Right lobe of liver (tissue), 6 donors: ENCODE measurements at regions not wholly inside any gene's neighbourhood (a gene's known extent, or its start where the extent isn't known, plus 50 kb on each side); places are given as distances from the start of the nearest gene placed in this dataset.

ENCODE experiments used
- ATAC-seq, 4 donors: fragments of 200-7000 bp; cut with Tn5 transposase; one replicate each; pipeline ENCODE4 v1.9.1; 2020; ENCODE audit warnings: mild to moderate bottlenecking in 4 of 4, moderate library complexity in 4 of 4
- DNase-seq, 3 donors: peaks; one replicate each; pipeline ENCODE4 v3.0.0-alpha.2; 2020
- H3K27ac ChIP-seq, 3 donors: fragments of 200-600 bp; one replicate each; pipeline ENCODE4 v1.8.0; 2022
- H3K27me3 ChIP-seq, 2 donors: fragments of 200-600 bp; one replicate each; pipeline ENCODE4 v1.8.0; 2022
- H3K36me3 ChIP-seq, 4 donors: fragments of 200-600 bp; sonication (generic) in 1 of 4; one replicate each; pipeline versions ENCODE4 v1.5.1 to v1.8.0; 2017 to 2022; ENCODE audit warnings: control low read depth in 1 of 4
- H3K4me1 ChIP-seq, 4 donors: fragments of 200-600 bp; sonication (generic) in 1 of 4; one replicate each; pipeline versions ENCODE4 v1.5.1 to v1.8.0; 2017 to 2022; ENCODE audit warnings: control low read depth in 1 of 4
- H3K4me3 ChIP-seq, 3 donors: fragments of 200-600 bp; one replicate each; pipeline ENCODE4 v1.8.0; 2022
- H3K9me3 ChIP-seq, 4 donors: fragments of 200-600 bp; sonication (generic) in 1 of 4; one replicate each; pipeline versions ENCODE4 v1.5.1 to v1.8.0; 2017 to 2022; ENCODE audit warnings: control low read depth in 1 of 4
- CTCF ChIP-seq, 4 donors: fragments of 200-600 bp in 3 of 4; fragments of 450-650 bp in 1 of 4; IDR thresholded peaks; one replicate each; pipeline versions ENCODE4 v1.5.1 to v1.8.0; 2016 to 2022; ENCODE audit warnings: antibody characterized with exemption in 4 of 4, mild to moderate bottlenecking in 2 of 4
- POLR2A ChIP-seq: fragments of 450-650 bp; IDR thresholded peaks from one replicate; pipeline ENCODE4 v1.6.1; 2017; ENCODE audit warnings: antibody characterized with exemption, mild to moderate bottlenecking
- whole genome bisulfite sequencing: methylation state at CpG from one replicate; pipeline ENCODE4 v1.1.6; 2018; ENCODE audit warnings: low coverage, low lambda C conversion rate; ENCODE audit not compliant: insufficient coverage; ENCODE audit errors: missing lambda C conversion rate; 5-methylcytosine and 5-hydroxymethylcytosine counted together
- intact Hi-C, 2 donors: fragments of 100-400 bp; cut with DNase I; formaldehyde crosslinking; loops; one replicate each; pipeline versions ENCODE4 v1.11.2 to v1.14.1; 2022
- donor health status: DM: no; HTN: yes; CAD: no.
- donor health status: DM: no; HTN: no; CAD: no.
- donor health status: DM: no; HTN: no; CAD: no.
- donor health status: DM: no; HTN: yes; CAD: no.
- donor health status: DM: no; HTN: yes; CAD: no.

- ATAC-seq: no peak
- Histone ChIP-seq H3K4me1 (no peaks in the 10 kb centered on the region), H3K27me3 (no peaks in the 10 kb centered on the region), H3K9me3 (no peaks in the 10 kb centered on the region), H3K27ac (no peak overlapping the region), H3K36me3 (no peaks in the 10 kb centered on the region), H3K4me3 (no peak overlapping the region)
- intact Hi-C loops: no loop called here
- 44% methylated on average over 3 of the region's 3 CpGs for WGBS
- no peak for DNase-seq
- TF ChIP-seq POLR2A (no peak), CTCF (IDR thresholded peaks at IDR 0.05) (no peak)
These were observed 70.5 kb upstream of the SP4 start for GRCh38 chr7:21357151-21358097.

- intact Hi-C loops: no loop called here
- Histone ChIP-seq H3K27me3 (no peaks in the 10 kb centered on the region), H3K27ac (no peak overlapping the region), H3K4me3 (no peak overlapping the region), H3K9me3 (no peaks in the 10 kb centered on the region), H3K4me1 (no peaks in the 10 kb centered on the region), H3K36me3 (no peaks in the 10 kb centered on the region)
- ATAC-seq: peak in 1 of 4 donors; percentile 43
- DNase-seq: no peak
- TF ChIP-seq POLR2A (no peak), CTCF (IDR thresholded peaks at IDR 0.05) (no peak)
- WGBS: 51% methylated on average over 5 of the region's 5 CpGs
These were observed 69.2 kb upstream of the SP4 start for GRCh38 chr7:21358648-21359047.

- ATAC-seq (no peak), DNase-seq (no peak)
- Histone ChIP-seq H3K9me3 (no peaks in the 10 kb centered on the region), H3K27ac (no peak overlapping the region), H3K4me1 (no peaks in the 10 kb centered on the region), H3K27me3 (no peaks in the 10 kb centered on the region), H3K4me3 (no peak overlapping the region), H3K36me3 (no peaks in the 10 kb centered on the region)
- intact Hi-C loops: no loop called here
- no peak for TF ChIP-seq POLR2A
- TF ChIP-seq CTCF (IDR thresholded peaks at IDR 0.05): no peak
- 67% methylated on average over 1 of the region's 1 CpG for WGBS
These were observed 68.7 kb upstream of the SP4 start for GRCh38 chr7:21359163-21359562.

- no peak for DNase-seq
- no peaks in the 10 kb centered on the region for H3K9me3 ChIP-seq
- H3K27ac ChIP-seq: no peak overlapping the region
- TF ChIP-seq CTCF (IDR thresholded peaks at IDR 0.05): no peak
- no peak for TF ChIP-seq POLR2A
- H3K4me1 ChIP-seq: no peaks in the 10 kb centered on the region
- H3K36me3 ChIP-seq: no peaks in the 10 kb centered on the region
- no peaks in the 10 kb centered on the region for H3K27me3 ChIP-seq
- intact Hi-C loops: no loop called here
- no peak overlapping the region for H3K4me3 ChIP-seq
- WGBS: 41% methylated on average over 5 of the region's 5 CpGs
- ATAC-seq: no peak
These were observed 66.3 kb upstream of the SP4 start for GRCh38 chr7:21361413-21362125.
